ENCODE measurements at regions not wholly inside any gene's neighbourhood (a gene's known extent, or its start where the extent isn't known, plus 50 kb on each side); places are given as distances from the start of the nearest gene placed in this dataset.
"Not testable (repeated sequence)": the region's sequence is repeated elsewhere in the genome, so short reads cannot be mapped to it uniquely, and the experiment has no call there.

DNA sequence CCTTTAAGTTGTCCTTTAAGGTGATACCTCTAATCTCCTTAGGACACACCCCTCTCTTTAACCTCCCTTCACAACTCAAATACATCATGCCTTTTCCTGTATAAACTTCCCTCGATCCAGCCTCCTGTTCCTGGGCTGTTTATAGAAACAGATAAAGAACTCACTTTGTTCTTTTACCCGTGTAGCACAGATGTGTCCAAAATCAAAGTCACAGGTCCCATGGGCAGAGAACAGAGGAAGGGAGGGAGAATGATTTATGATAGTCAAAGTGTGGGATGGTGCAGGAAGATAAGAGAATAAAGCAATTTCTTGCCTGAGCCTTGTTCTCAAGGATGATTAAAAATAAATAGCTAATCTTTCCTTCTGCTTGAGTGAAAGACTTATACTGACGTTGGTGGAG lies 50.3 kb upstream of the CABCOCO1 start:
- Mint-ChIP-seq H3K4me3 (no peak overlapping the region), H3K9me3 (no peaks in the 10 kb centered on the region), H3K27ac (no peak overlapping the region), H3K27me3 (peaks cover 4 to 8% of the 10 kb centered on the region in 2 donors), H3K4me1 (no peaks in the 10 kb centered on the region), H3K36me3 (no peaks in the 10 kb centered on the region)
- DNase-seq = no peak
- no peak for ATAC-seq (replicated peaks)

DNA sequence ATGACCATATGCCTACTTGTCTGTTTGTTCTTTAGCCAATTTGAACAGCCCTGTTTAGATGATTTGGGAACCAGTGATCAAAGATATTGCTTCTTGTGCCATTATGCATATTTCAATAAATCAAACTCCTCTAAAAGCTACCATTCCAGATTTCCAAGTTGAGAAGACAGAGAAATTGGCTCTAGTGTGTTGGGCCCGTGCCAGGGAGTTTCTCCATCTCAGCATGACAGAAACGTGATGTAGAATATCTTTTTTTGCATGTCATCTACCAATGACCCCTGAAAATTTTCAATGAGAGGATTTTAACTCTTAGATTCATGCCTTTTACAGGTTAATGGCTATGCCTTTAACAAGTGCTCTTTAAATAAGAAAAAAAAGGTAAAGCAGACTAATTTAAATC lies 50.7 kb upstream of the CABCOCO1 start:
- DNase-seq (no peak), ATAC-seq (replicated peaks) (no peak)
- H3K36me3 Mint-ChIP-seq = no peaks in the 10 kb centered on the region
- H3K27ac Mint-ChIP-seq = no peak overlapping the region
- peaks cover 4 to 8% of the 10 kb centered on the region in 2 donors for H3K27me3 Mint-ChIP-seq
- no peak overlapping the region for H3K4me3 Mint-ChIP-seq
- H3K9me3 Mint-ChIP-seq = no peaks in the 10 kb centered on the region
- no peaks in the 10 kb centered on the region for H3K4me1 Mint-ChIP-seq

GRCh38 chr10:61609701-61610100 lies 53.0 kb upstream of the CABCOCO1 start:
- Mint-ChIP-seq H3K36me3 (no peaks in the 10 kb centered on the region), H3K4me3 (no peak overlapping the region), H3K27me3 (peaks cover 9 to 14% of the 10 kb centered on the region in 2 donors), H3K9me3 (no peaks in the 10 kb centered on the region), H3K4me1 (no peaks in the 10 kb centered on the region), H3K27ac (no peak overlapping the region)
- ATAC-seq (replicated peaks) (no peak), DNase-seq (no peak)

DNA sequence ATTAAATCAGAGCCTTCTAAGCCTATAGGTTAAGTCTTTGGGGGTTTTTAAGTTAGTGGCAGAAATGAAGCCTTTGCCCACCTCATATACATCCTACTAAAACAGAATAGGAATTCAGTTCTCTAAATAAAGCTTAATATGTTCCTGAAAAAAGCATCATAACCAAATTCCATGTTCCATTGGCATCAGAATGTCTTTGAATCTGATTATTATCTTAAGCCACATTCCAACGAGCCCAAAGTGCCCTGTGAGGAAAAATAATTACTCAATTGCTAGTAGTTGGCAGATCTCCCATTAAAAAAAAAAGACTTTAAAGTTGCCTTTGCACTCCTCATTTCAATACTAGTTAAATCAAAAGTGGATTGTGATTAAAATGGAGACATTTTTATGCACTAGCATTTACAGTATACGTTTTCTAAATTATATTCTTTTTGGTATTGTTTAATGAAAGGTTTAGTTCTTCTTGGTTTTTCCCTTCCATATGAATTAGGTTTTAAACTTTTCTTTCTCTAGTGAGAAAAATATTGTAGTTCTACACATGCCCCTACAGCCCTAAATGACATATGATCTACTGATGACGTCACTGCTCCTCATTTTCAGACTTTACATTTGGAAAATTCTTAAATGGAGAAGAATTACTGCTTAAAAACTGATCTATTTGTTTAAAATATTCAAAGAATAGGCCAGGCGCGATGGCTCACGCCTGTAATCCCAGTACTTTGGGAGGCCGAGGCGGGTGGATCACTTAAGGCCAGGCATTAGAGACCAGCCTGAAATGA lies 54.3 kb upstream of the CABCOCO1 start:
- ATAC-seq (replicated peaks) = no peak
- DNase-seq = no peak

GRCh38 chr10:61606959-61607907 lies 55.5 kb upstream of the CABCOCO1 start:
- Mint-ChIP-seq H3K4me3 (no peak overlapping the region), H3K4me1 (no peaks in the 10 kb centered on the region), H3K27me3 (peaks cover 13 to 14% of the 10 kb centered on the region in 2 donors), H3K9me3 (no peaks in the 10 kb centered on the region), H3K27ac (no peak overlapping the region), H3K36me3 (no peaks in the 10 kb centered on the region)
- DNase-seq (no peak), ATAC-seq (replicated peaks) (no peak)

More for the DNA sequence above, 54.3 kb upstream of the CABCOCO1 start:
- Mint-ChIP-seq H3K36me3 (no peaks in the 10 kb centered on the region), H3K9me3 (no peaks in the 10 kb centered on the region), H3K4me1 (no peaks in the 10 kb centered on the region), H3K27ac (no peak overlapping the region), H3K4me3 (no peak overlapping the region), H3K27me3 (peaks cover 10 to 14% of the 10 kb centered on the region in 2 donors)

- peaks cover 13 to 14% of the 10 kb centered on the region in 2 donors for H3K27me3 Mint-ChIP-seq
- ATAC-seq (replicated peaks) (no peak), DNase-seq (no peak)
- no peak overlapping the region for H3K4me3 Mint-ChIP-seq
- no peak overlapping the region for H3K27ac Mint-ChIP-seq
- H3K9me3 Mint-ChIP-seq = no peaks in the 10 kb centered on the region
- H3K36me3 Mint-ChIP-seq = no peaks in the 10 kb centered on the region
- H3K4me1 Mint-ChIP-seq = no peaks in the 10 kb centered on the region
These were observed 57.5 kb upstream of the CABCOCO1 start for GRCh38 chr10:61605221-61605620.

DNA sequence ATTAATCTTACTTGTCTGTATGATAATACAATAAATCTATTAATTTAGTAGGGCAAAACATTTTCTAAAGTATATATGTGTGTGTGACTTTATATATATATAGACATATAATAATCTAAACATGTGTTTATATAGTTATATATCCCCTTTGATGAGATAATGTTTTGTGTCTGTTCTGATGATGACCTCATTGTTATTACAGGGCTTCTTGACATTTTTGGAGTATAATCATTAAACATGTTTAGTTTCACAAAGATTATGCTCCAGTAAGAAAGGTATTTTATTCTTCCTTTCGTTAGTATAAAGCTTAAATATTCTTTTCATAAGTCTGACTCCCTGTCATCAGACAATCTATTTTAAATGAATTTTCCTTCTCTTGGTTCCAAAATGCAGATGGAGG lies 62.3 kb upstream of the CABCOCO1 start:
- H3K36me3 Mint-ChIP-seq = no peaks in the 10 kb centered on the region
- no peak overlapping the region for H3K27ac Mint-ChIP-seq
- DNase-seq (no peak), ATAC-seq (replicated peaks) (no peak)
- no peaks in the 10 kb centered on the region for H3K9me3 Mint-ChIP-seq
- no peak overlapping the region for H3K4me3 Mint-ChIP-seq
- peaks cover 0 to 8% of the 10 kb centered on the region in 2 donors for H3K27me3 Mint-ChIP-seq
- no peaks in the 10 kb centered on the region for H3K4me1 Mint-ChIP-seq

DNA sequence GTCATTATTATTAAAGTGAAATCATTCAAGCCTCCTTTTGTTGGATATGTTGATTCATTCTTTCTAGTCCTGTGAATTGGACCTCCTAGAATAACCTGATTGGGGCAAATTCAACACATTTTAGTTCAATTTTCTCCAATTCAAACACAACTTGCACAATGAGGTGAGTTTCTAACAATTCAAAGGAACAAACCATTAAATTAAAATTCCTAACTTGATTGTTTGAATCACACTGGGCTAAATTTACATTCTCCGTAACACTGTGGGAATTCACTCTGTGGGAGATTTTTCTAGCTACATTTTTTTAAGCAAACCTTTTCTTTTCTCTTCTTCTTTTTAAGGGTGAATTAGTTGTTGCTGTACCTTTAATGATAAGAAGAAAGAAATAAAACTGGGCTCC lies 68.3 kb upstream of the CABCOCO1 start:
- H3K4me1 Mint-ChIP-seq = peaks cover 0 to 5% of the 10 kb centered on the region in 2 donors
- no peak overlapping the region for H3K4me3 Mint-ChIP-seq
- H3K9me3 Mint-ChIP-seq = no peaks in the 10 kb centered on the region
- DNase-seq (no peak), ATAC-seq (replicated peaks) (no peak)
- no peak overlapping the region for H3K27ac Mint-ChIP-seq
- H3K27me3 Mint-ChIP-seq = peaks cover 0 to 12% of the 10 kb centered on the region in 2 donors
- no peaks in the 10 kb centered on the region for H3K36me3 Mint-ChIP-seq

GRCh38 chr10:61592581-61592980 lies 70.1 kb upstream of the CABCOCO1 start:
- ATAC-seq (replicated peaks) = peak; percentile 41 to 51

DNA sequence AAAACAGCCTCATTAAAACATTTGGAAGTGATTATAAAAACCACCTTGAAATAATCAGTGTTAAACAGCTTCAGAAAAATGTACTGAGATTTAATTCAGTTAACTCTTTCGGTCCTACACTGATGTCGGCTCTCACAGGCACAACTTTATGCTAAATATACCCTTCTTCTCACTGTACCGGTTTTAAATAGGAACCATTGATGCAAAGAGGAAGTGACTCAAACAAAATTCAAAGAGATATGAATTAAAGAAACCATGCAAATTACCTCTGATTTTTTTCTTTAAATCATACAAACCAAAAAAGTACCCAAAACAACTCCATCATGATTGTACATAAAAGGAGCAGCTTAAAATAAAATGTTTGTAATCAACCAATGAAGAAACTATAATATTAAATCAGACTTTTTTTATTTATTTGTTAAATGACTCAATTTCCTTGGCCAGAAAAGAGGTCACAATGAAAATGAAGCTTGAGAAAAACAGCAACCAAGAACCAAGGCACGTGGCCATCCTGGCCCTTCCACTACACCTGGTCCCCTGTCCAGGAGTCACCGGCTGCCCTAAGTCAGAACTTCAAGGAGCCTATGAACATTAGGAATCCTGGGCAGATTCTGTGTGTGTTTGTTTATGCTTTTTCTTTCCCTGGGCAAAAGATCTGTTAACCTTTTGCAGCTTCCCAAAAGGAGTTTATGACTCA lies 73.0 kb upstream of the CABCOCO1 start:
- Mint-ChIP-seq H3K9me3 (peaks cover 0 to 4% of the 10 kb centered on the region in 2 donors), H3K27ac (no peak overlapping the region), H3K4me3 (no peak overlapping the region), H3K27me3 (peaks cover 0 to 8% of the 10 kb centered on the region in 2 donors), H3K4me1 (peaks cover 5 to 11% of the 10 kb centered on the region in 2 donors), H3K36me3 (no peaks in the 10 kb centered on the region)
- DNase-seq (no peak), ATAC-seq (replicated peaks) (peak in 1 of 2 donors; percentile 34)

More at GRCh38 chr10:61592581-61592980, 70.1 kb upstream of the CABCOCO1 start:
- DNase-seq = no peak
- no peaks in the 10 kb centered on the region for H3K9me3 Mint-ChIP-seq
- no peaks in the 10 kb centered on the region for H3K36me3 Mint-ChIP-seq
- peaks cover 5 to 11% of the 10 kb centered on the region in 2 donors for H3K4me1 Mint-ChIP-seq
- peaks cover 0 to 9% of the 10 kb centered on the region in 2 donors for H3K27me3 Mint-ChIP-seq
- no peak overlapping the region for H3K4me3 Mint-ChIP-seq
- no peak overlapping the region for H3K27ac Mint-ChIP-seq

DNA sequence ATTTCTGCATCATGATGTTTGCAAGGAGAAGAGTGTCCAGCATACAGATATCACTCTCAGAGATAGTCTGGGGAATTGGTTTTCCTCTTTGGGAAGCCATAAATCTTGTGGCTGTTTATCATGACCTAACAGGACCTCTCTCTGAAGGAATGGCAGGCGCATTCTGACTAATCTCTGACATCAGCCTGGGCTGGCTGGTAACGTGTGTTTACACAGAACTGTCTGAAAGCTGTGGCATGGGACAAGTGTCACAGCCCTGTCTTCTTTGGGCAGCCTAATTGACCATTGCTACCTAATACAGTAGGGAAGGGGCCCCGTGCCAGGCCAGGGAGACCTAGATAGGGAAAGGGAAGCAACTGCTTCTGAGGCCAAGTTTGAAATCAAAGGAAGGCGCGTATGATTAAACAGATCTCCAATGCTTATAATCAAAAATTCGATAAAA lies 73.9 kb upstream of the CABCOCO1 start:
- Mint-ChIP-seq H3K27me3 (peaks cover 0 to 8% of the 10 kb centered on the region in 2 donors), H3K4me1 (peaks cover 5 to 11% of the 10 kb centered on the region in 2 donors), H3K27ac (peak overlapping the region; percentile 17), H3K4me3 (no peak overlapping the region), H3K36me3 (no peaks in the 10 kb centered on the region), H3K9me3 (peaks cover 0 to 5% of the 10 kb centered on the region in 2 donors)
- ATAC-seq (replicated peaks) (no peak), DNase-seq (no peak)

DNA sequence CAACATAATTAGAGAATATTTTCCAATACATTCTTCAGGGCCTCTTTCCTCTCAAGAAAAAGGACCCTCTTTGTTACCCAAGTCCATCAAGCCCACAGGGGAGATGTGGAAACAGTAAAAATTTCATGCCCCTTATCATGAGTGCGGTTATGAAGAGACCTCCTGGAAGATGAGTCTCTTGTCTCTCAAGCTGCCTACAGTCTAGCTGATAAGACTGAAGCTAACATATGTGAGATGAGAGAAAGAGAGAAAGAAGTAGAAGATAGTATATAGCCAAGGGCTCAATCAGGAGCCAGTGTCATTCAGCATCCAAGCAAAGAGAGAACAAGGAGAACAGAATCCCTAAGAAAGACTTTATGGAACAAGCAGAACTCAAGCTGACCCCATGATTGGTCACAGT lies 75.9 kb upstream of the CABCOCO1 start:
- Mint-ChIP-seq H3K9me3 (peaks cover 0 to 5% of the 10 kb centered on the region in 2 donors), H3K27ac (no peak overlapping the region), H3K36me3 (no peaks in the 10 kb centered on the region), H3K4me1 (peaks cover 5 to 11% of the 10 kb centered on the region in 2 donors), H3K27me3 (no peaks in the 10 kb centered on the region), H3K4me3 (no peak overlapping the region)
- DNase-seq = no peak
- no peak for ATAC-seq (replicated peaks)

DNA sequence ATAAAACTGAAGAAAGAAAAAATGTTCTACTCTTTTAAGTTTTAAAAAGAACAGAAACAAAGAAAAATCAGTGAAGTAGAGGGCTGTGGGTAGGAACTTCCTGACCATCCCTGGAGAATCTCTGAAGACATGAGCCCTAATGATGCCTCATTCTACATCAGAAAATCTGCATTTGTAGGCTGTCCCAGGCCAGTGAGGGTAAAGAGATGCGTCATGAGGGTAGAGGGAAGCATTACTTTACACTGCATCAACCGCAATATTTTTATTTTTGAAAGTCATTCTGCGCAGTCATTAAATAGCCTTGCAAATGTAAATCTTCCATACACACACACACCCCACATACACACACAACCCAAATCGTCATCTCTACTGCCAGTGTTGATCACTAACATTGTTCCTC lies 82.1 kb upstream of the CABCOCO1 start:
- ATAC-seq (replicated peaks) = no peak
- H3K36me3 Mint-ChIP-seq = no peaks in the 10 kb centered on the region

GRCh38 chr10:61570204-61570603 lies 92.5 kb upstream of the CABCOCO1 start:
- not testable (repeated sequence) for H3K27ac Mint-ChIP-seq; H3K4me3 Mint-ChIP-seq; ATAC-seq (replicated peaks); H3K36me3 Mint-ChIP-seq; H3K4me1 Mint-ChIP-seq; DNase-seq; H3K9me3 Mint-ChIP-seq; H3K27me3 Mint-ChIP-seq

More for the DNA sequence above, 82.1 kb upstream of the CABCOCO1 start:
- Mint-ChIP-seq H3K4me1 (no peaks in the 10 kb centered on the region), H3K4me3 (no peak overlapping the region), H3K27me3 (no peaks in the 10 kb centered on the region), H3K9me3 (peaks cover 0 to 5% of the 10 kb centered on the region in 2 donors), H3K27ac (no peak overlapping the region)
- no peak for DNase-seq
